ENCODE measurements at regions not wholly inside any gene's neighbourhood (a gene's known extent, or its start where the extent isn't known, plus 50 kb on each side); places are given as distances from the start of the nearest gene placed in this dataset.
"Not testable (repeated sequence)": the region's sequence is repeated elsewhere in the genome, so short reads cannot be mapped to it uniquely, and the experiment has no call there.

- not testable (repeated sequence) for DNase-seq
These were observed 256.6 kb downstream of the GOLGA6L6 start for GRCh38 chr15:20284891-20285535.

GRCh38 chr15:20283651-20284050, 257.9 kb downstream of the GOLGA6L6 start:
- DNase-seq = not testable (repeated sequence)

- DNase-seq = not testable (repeated sequence)
These were observed 259.1 kb downstream of the GOLGA6L6 start for GRCh38 chr15:20282491-20282943.

- not testable (repeated sequence) for DNase-seq
These were observed 259.9 kb downstream of the GOLGA6L6 start for GRCh38 chr15:20281567-20282275.

GRCh38 chr15:20280933-20281463, 260.6 kb downstream of the GOLGA6L6 start:
- DNase-seq = no peak

GRCh38 chr15:20280141-20280932, 261.3 kb downstream of the GOLGA6L6 start:
- DNase-seq = not testable (repeated sequence)

GRCh38 chr15:20279056-20279455, 262.5 kb downstream of the GOLGA6L6 start:
- DNase-seq = not testable (repeated sequence)

- not testable (repeated sequence) for DNase-seq
These were observed 263.2 kb downstream of the GOLGA6L6 start for GRCh38 chr15:20278376-20278775.

- DNase-seq = not testable (repeated sequence)
These were observed 264.1 kb downstream of the GOLGA6L6 start for GRCh38 chr15:20277451-20277850.

- not testable (repeated sequence) for DNase-seq
These were observed 265.1 kb downstream of the GOLGA6L6 start for GRCh38 chr15:20276312-20277114.

- not testable (repeated sequence) for DNase-seq
These were observed 266.1 kb downstream of the GOLGA6L6 start for GRCh38 chr15:20275373-20275967.

- DNase-seq = no peak
These were observed 269.0 kb downstream of the GOLGA6L6 start for GRCh38 chr15:20272422-20273184.

GRCh38 chr15:20271647-20272046, 270.0 kb downstream of the GOLGA6L6 start:
- DNase-seq = no peak

GRCh38 chr15:20269956-20270355, 271.6 kb downstream of the GOLGA6L6 start:
- DNase-seq = not testable (repeated sequence)

- not testable (repeated sequence) for DNase-seq
These were observed 273.6 kb downstream of the GOLGA6L6 start for GRCh38 chr15:20267996-20268395.

GRCh38 chr15:20267051-20267730, 274.4 kb downstream of the GOLGA6L6 start:
- not testable (repeated sequence) for DNase-seq

- DNase-seq = not testable (repeated sequence)
These were observed 275.9 kb downstream of the GOLGA6L6 start for GRCh38 chr15:20265710-20266109.

GRCh38 chr15:20261321-20262280, 280.0 kb downstream of the GOLGA6L6 start:
- DNase-seq = not testable (repeated sequence)

GRCh38 chr15:20260650-20261049, 280.9 kb downstream of the GOLGA6L6 start:
- not testable (repeated sequence) for DNase-seq

All from hematopoietic multipotent progenitor cell treated with erythropoietin and hydrocortisone succinate and interleukin-3 and kit ligand, for 8 days (in vitro differentiated cells).